ENCODE measurements at regions not wholly inside any gene's neighbourhood (a gene's known extent, or its start where the extent isn't known, plus 50 kb on each side); places are given as distances from the start of the nearest gene placed in this dataset.

DNA sequence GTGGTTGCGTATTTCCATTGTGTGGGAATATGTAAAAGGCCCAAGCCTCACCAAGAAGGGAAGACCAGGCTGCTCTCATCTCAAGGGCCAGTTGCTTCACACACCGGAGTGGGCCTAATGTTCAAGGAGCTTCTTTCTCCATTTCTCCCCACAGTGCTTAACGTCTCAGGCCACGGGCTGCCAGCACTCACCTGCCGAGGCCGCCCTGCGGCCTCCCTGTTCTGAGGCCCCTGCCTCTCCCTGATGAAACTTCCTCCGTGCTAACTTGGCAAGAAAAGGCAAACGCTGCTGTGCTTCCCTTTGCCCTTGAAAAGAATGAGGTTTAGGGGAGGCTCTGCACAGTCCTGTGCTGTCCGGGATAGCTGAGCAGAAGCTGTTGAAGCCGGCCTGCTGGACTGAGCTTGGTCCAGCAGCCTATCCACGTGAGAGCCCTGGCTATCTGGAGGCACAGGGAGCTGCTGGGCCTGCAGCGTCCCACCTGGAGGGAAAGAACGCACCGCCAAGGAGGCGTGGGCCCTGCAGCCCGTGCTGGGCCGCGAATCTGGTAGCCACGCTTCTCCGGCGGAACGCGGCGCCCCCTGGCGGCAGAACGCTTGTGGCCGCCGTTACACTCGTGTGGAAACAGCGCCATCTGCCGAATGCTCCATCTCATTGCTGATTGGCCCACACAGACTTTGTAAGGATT lies 73.5 kb upstream of the PRSS3 start (continued):
- TF ChIP-seq, protein P1, sequence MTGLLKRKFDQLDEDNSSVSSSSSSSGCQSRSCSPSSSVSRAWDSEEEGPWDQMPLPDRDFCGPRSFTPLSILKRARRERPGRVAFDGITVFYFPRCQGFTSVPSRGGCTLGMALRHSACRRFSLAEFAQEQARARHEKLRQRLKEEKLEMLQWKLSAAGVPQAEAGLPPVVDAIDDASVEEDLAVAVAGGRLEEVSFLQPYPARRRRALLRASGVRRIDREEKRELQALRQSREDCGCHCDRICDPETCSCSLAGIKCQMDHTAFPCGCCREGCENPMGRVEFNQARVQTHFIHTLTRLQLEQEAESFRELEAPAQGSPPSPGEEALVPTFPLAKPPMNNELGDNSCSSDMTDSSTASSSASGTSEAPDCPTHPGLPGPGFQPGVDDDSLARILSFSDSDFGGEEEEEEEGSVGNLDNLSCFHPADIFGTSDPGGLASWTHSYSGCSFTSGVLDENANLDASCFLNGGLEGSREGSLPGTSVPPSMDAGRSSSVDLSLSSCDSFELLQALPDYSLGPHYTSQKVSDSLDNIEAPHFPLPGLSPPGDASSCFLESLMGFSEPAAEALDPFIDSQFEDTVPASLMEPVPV (CRISPR knock-in tag; IDR thresholded peaks at IDR 0.05), result 0 out of 2 replicates have a peak, but pooled peaks have one; percentile 53
- no peak for TF ChIP-seq HOXA7 (CRISPR knock-in tag; IDR thresholded peaks at IDR 0.05)
- peak; percentile 57; the same call in 1 of the 2 replicates for TF ChIP-seq ZSCAN25 (CRISPR knock-in tag; IDR thresholded peaks at IDR 0.05)
- 0 out of 2 replicates have a peak, but pooled peaks have one; percentile 37 for TF ChIP-seq ATF7-NPFF (CRISPR knock-in tag; IDR thresholded peaks at IDR 0.05; ENCODE audit: low read depth)
- TF ChIP-seq NRL (CRISPR knock-in tag; IDR thresholded peaks at IDR 0.05; ENCODE audit: borderline replicate concordance), result peak; percentile 76
- no peak for TF ChIP-seq EHMT2 (IDR thresholded peaks at IDR 0.05; ENCODE audit: borderline replicate concordance, low read depth, low read length)
- TF ChIP-seq, protein P2, sequence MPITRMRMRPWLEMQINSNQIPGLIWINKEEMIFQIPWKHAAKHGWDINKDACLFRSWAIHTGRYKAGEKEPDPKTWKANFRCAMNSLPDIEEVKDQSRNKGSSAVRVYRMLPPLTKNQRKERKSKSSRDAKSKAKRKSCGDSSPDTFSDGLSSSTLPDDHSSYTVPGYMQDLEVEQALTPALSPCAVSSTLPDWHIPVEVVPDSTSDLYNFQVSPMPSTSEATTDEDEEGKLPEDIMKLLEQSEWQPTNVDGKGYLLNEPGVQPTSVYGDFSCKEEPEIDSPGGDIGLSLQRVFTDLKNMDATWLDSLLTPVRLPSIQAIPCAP (CRISPR knock-in tag; IDR thresholded peaks at IDR 0.05; ENCODE audit: low read depth), result no peak
- no peak for TF ChIP-seq ZNF468 (CRISPR knock-in tag; IDR thresholded peaks at IDR 0.05)
- no peak for TF ChIP-seq FOXA1 (IDR thresholded peaks at IDR 0.05)
- TF ChIP-seq FOXA1 (CRISPR knock-in tag; IDR thresholded peaks at IDR 0.05), result peak; percentile 31; the same call in 1 of the 2 replicates
- TF ChIP-seq, protein P3, sequence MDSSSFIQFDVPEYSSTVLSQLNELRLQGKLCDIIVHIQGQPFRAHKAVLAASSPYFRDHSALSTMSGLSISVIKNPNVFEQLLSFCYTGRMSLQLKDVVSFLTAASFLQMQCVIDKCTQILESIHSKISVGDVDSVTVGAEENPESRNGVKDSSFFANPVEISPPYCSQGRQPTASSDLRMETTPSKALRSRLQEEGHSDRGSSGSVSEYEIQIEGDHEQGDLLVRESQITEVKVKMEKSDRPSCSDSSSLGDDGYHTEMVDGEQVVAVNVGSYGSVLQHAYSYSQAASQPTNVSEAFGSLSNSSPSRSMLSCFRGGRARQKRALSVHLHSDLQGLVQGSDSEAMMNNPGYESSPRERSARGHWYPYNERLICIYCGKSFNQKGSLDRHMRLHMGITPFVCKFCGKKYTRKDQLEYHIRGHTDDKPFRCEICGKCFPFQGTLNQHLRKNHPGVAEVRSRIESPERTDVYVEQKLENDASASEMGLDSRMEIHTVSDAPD (CRISPR knock-in tag; IDR thresholded peaks at IDR 0.05), result peak; percentile 57; the same call in 1 of the 2 replicates
- no peak for TF ChIP-seq PHF20 (CRISPR knock-in tag; IDR thresholded peaks at IDR 0.05)
- peak; percentile 78 for TF ChIP-seq BORCS8-MEF2B (CRISPR knock-in tag; IDR thresholded peaks at IDR 0.05)
- TF ChIP-seq, protein P4, sequence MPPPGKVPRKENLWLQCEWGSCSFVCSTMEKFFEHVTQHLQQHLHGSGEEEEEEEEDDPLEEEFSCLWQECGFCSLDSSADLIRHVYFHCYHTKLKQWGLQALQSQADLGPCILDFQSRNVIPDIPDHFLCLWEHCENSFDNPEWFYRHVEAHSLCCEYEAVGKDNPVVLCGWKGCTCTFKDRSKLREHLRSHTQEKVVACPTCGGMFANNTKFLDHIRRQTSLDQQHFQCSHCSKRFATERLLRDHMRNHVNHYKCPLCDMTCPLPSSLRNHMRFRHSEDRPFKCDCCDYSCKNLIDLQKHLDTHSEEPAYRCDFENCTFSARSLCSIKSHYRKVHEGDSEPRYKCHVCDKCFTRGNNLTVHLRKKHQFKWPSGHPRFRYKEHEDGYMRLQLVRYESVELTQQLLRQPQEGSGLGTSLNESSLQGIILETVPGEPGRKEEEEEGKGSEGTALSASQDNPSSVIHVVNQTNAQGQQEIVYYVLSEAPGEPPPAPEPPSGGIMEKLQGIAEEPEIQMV (CRISPR knock-in tag; IDR thresholded peaks at IDR 0.05; ENCODE audit: low read depth), result 0 out of 2 replicates have a peak, but pooled peaks have one; percentile 41
- no peak for TF ChIP-seq IKZF1 (IDR thresholded peaks at IDR 0.05)
- 0 out of 2 replicates have a peak, but pooled peaks have one; percentile 37 for TF ChIP-seq ZNF354B (CRISPR knock-in tag; IDR thresholded peaks at IDR 0.05)
- TF ChIP-seq FOSL2 (CRISPR knock-in tag; IDR thresholded peaks at IDR 0.05), result peak; percentile 63
- 0 out of 2 replicates have a peak, but pooled peaks have one; percentile 28 for TF ChIP-seq ONECUT2 (CRISPR knock-in tag; IDR thresholded peaks at IDR 0.05)
- no peak for TF ChIP-seq CEBPG (CRISPR knock-in tag; IDR thresholded peaks at IDR 0.05)
- TF ChIP-seq, protein P5, sequence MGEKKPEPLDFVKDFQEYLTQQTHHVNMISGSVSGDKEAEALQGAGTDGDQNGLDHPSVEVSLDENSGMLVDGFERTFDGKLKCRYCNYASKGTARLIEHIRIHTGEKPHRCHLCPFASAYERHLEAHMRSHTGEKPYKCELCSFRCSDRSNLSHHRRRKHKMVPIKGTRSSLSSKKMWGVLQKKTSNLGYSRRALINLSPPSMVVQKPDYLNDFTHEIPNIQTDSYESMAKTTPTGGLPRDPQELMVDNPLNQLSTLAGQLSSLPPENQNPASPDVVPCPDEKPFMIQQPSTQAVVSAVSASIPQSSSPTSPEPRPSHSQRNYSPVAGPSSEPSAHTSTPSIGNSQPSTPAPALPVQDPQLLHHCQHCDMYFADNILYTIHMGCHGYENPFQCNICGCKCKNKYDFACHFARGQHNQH (CRISPR knock-in tag; IDR thresholded peaks at IDR 0.05), result peak; percentile 62; the same call in 1 of the 2 replicates
- no peak for TF ChIP-seq ZNF563 (CRISPR knock-in tag; IDR thresholded peaks at IDR 0.05)
- no peak for TF ChIP-seq ZEB1 (IDR thresholded peaks at IDR 0.05; ENCODE audit: insufficient replicate concordance, low read depth)
- TF ChIP-seq, protein P6, sequence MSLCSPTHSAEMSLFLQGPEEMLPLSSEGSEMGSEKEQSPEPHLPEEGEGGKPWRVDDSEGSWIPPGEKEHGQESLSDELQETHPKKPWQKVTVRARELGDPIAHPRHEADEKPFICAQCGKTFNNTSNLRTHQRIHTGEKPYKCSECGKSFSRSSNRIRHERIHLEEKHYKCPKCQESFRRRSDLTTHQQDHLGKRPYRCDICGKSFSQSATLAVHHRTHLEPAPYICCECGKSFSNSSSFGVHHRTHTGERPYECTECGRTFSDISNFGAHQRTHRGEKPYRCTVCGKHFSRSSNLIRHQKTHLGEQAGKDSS (CRISPR knock-in tag; IDR thresholded peaks at IDR 0.05; ENCODE audit: borderline replicate concordance, low read depth), result peak; percentile 80; the same call in 1 of the 2 replicates

Data from HepG2 (cell line).